Glomerular visceral epithelial cell (primary cell): ENCODE measurements at regions not wholly inside any gene's neighbourhood (a gene's known extent, or its start where the extent isn't known, plus 50 kb on each side); places are given as distances from the start of the nearest gene placed in this dataset.

Source experiments
- DNase-seq: peaks from one replicate; pipeline ENCODE4 v3.0.0-alpha.2; 2016; ENCODE audit errors: extremely low spot score

DNA sequence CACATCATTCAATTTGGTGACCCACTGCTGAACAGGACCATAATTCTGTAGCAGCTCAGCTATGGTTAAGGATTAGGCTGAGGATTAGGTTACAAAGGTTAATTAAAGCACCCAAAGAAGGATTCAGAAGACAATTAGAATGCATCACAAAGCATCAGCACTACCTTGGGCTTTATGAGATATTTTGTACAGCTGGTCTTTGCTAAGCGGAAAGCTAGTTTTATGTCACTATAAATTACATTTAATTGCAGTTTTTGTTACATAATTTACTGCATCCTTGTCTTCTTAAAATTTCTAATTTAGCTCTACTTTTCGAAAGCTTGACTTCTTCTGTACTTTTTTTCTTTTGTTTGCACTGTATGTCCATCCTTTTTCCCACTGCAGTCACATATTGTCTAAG is 711.5 kb downstream of the RPS29 start:
- no peak for DNase-seq

DNA sequence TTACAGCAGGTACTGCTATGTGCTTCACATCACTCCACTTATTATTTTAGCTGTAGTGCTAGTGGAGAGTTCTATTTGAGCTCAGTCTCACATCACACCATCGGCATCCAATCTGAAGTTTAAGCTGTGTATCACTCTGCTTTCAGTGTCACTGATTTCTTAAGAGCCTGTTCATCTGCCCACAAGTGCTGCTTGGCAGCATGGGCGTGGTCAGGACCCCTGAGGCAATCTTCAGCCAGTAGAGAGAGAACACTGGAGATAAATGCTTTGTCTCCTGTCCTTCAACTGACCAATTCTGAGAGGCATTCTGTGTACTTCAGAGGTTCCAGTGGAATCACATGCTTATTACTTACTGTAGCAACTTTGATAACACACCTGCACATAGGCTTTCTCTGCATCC is 728.8 kb downstream of the RPS29 start:
- DNase-seq = no peak

DNA sequence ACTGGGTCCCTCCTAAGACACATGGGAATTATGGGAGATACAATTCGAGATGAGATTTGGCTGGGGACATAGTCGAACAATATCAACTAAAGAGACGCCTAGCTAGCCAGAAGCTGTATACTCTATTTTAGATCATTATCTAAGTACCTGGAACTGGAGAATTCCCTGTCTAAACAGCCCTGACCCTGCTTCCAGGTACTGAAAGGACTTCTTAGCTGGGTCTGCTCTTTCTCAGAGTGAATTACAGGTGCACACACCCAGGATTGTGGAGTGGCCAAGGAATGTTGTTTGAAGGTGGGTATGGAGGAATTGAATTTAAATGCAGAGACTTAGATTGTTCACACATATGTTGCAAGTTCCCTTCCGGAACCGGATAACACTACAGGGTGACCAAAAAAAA is 733.0 kb downstream of the RPS29 start:
- DNase-seq = no peak

DNA sequence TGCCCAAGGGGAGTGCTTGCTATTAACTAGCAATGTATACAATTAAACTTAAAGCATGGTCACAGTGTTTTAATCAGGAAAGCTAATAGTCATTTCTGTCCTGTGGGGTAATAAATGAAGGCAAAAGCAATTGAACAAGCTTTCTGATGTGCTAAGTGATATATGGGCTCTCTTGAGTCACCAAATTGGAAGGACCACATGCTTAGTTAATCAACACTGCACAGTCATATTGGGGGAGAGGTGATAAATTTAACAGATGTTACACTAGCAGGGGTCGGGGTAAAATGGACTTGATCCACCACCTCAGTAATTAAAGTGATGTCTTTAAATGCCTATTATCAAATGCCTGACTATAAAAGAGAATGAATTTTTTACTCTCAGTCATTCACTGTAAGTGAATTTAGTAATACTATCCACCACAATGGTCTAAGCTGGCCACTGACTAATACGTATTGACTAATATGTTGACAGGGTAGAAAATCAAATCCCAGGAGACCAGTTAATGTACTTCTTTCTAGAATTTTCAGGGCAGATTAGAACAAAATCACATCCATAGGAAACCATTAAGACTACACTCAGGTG is 736.3 kb downstream of the RPS29 start:
- DNase-seq = no peak

DNA sequence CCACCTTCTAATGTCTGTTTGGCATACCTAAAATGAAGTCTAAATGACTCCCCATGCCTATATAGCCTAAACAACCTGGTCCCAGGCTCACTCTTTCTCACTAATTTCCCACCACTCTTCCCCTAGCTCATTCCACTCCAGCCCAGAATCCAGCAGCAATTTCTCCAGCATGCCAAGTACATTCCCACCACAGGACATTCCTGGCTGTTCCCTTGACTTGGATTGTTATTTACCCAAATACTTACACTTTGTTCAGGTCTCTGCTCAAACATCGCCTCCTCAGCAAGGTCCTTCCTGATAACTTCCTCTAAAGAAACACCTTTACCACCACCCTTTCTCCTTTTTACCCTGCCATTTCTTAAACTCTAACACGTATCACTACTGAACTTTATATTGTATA is 743.4 kb downstream of the RPS29 start:
- no peak for DNase-seq

DNA sequence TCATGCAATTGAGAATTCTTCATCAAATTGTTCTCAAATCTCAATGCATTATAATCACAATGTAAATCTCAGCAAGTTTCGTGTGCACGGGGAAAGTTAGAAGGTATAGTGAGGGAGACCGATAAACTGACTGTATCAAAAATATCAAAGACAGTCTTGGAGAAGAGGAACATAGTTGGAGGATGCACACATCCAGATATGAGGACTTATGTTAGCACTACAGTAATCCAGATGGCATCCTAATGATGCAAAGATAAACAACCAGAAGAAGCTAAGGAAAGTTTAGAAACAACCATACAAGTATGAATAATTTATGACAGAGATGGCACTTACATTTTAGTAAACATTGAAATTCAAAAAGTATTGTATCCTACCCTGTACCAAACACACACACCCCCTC is 760.1 kb downstream of the RPS29 start:
- no peak for DNase-seq

DNA sequence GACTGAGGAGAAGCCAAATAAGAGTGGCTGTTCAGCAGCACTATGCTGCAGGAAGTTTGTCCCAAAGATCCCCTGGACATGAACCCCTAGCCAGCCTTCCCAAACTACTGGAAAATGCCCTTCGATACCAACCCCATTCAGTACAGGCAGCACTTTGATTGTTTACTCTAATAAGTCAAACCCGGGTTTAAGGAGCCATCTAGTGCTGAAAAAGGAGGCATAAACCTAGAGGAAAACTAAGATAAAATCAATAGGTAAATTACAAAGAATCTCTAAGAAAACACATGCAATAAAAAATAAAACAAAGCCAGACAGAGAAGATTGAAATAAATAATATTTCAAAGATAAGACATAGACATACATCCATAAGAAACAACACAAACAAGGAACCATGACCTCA is 771.6 kb downstream of the RPS29 start:
- no peak for DNase-seq

DNA sequence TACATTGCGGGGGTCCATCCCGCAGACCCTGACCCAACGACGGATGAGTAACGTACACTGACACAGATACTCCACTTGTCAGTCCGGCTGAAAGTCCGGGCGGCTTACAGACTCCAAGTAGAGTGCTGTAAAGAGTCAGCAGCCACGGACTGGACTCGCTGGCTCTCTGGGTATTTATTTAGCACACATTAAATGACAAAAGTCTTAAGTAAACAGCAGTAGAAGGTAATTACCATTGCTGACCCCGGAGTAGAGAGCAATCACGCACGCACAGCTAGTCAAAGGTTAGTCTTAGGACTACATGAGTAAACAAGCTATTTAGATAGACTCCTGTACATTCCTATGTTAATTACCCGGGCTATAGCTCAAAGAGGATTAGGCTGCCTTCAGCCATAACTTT is 780.9 kb downstream of the RPS29 start:
- DNase-seq = no peak

DNA sequence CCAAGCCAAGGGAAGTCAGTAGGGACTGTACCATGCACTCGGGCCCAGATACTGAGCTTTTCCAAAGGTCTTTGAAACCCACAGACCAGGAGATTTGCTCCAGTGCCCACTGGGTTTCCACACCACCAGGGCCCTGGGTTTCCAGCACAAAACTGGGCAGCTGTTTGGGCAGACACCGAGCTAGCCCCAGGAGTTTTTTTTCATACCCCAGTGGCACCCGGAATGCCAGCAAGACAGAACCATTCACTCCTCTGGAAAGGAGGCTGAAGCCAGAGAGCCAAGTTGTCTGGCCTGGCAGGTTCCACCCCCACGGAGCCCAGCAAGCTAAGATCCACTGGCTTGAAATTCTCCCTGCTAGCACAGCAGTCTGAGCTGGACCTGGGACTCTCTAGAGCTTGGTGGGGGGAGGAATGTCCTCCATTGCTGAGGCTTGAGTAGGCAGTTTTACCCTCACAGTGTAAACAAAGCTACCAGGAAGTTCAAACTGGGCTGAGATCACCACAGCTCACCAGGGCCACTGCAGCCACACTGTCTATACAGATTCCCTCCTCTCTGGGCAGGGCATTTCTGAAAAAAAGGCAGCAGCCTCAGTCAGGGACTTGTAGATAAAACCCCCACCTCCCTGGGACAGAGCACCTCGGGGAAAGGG is 793.7 kb downstream of the RPS29 start:
- DNase-seq = peak; percentile 5

DNA sequence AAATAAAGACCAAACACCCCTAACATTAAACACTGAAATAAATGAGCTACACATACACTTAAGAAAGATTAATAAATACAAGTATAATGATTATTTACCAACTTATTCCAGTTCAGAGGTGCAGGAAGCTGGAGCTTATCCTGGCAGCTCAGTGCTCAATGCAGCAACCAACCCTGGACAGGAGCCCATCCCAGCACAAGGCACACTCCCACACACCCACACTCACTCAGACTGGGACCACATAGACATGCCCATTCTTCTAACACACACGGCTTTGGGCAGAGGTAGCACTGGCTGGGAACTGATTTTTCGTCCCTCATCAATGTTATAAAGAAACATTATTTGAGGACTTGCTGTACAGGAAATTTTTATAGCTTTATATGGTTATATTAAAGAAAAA is 797.4 kb downstream of the RPS29 start:
- no peak for DNase-seq

DNA sequence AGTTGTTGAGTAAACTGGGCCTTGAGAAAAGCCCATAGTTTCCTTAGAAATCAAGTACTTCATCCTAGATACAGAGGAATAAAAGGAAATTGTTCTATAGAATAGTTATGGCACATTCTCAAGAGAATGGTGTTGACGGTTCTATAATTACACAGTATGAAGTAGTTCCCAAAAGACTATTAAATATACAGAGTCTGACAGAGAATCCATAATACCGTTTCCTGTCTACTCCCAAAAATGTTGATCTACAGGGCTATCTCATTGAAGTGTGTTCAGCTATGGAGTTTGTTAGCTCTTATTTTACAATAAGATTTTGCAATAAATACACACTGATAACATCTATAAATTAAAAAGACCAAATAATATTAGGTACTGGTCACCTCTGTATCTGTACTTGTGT is 799.7 kb downstream of the RPS29 start:
- no peak for DNase-seq

DNA sequence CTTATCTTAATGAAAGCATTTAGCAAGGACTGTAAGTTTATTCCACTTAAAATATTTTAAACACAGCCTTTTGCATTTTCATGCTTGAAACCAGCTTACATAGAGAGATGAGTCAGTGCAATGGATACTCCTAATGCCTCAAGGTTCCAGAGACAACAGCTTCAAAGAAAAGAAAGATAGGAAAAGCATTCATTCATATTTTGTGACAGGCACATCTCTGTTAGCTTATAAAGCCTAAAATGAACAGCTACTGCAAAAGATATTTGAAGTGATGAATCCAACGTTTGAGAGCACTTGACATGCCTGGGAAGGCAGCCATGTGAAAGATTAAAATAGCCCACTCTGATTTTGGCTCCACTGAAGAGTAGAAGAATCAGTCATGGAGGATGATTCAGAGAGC is 814.5 kb downstream of the RPS29 start:
- DNase-seq = no peak

DNA sequence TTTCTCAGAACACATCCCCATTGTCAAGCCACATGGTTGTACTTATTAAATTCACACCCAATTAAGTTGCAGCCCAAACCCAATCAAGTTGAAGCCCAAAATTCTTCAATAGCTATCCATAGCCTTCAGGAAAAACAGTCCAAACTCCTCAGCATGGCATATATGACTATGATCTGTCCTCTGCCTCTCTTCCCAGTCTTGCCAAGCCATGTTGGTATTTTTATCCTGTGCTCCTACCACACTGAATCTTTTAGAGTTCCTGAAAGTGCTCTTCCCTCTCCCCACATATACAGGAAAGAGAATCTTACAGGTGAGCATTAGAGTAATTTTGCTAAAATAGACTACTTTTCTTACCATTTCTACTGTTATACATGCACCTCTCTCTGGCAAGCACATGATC is 834.9 kb downstream of the RPS29 start:
- DNase-seq = no peak

DNA sequence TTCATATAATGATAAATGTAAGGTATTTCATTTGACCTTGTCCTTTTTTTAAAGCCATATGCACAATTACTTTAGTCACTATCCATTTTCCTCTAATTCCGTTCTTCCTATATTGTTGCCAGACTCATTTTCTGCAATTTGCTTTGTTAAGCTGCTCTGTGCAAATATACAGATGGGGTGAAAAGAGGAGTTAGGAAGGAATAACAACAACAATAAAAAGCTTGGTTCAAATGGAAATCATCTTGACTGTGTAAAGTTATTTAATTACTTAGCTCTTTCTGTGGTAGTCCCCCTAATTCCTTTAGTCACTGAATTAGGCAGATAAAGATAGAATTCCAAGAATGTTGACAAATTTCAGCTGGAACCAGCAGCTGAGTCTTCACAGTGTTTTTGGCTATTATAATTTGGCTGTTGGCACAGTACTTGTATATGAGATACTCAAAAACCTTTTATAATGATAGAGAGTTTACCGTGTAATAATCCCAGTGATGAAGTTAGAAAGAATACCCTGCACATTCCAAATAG is 838.0 kb downstream of the RPS29 start:
- DNase-seq = no peak

DNA sequence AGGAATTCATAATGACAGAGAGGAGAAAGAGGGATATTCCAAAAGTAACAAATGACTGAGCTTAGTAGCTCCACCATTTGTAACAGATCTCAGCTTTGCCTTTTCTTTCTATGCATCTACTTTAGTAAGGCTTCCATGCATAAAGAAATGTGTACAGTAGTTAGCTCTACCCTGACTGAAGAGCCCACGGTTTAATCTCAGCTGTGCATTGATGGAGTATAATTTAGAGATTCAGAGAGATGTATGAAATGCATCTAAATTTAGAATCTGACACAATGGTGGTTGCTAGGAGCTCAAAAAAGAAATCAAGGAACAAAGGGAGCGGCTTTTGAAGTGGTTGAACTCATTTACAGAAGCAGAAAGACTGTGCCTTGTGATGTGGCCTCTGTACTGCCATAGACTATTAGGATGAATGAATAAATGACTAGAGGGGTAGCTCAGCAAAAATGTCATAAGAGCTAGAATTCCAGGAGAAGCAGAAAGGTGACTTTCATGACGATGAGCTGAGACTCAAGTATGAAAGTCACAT is 838.6 kb downstream of the RPS29 start:
- DNase-seq = no peak

DNA sequence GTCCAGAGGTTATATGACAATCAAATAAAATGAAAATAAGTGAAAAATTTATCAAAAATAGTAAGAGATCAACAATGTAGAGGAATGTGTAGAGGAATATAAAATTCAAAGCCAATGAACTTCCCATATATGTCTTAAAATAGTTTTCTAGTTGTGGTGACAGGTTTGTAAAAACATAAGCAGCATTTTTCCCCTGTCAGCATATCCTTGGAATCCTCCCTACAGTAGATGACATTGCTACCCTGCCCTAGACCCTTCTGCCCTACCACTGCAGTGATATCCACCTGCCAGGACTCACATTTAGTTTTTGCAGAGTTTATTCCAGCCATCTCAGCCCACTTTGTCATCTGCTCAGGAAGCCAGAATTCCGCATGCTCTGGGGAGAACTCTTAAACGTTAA is 842.0 kb downstream of the RPS29 start:
- no peak for DNase-seq

DNA sequence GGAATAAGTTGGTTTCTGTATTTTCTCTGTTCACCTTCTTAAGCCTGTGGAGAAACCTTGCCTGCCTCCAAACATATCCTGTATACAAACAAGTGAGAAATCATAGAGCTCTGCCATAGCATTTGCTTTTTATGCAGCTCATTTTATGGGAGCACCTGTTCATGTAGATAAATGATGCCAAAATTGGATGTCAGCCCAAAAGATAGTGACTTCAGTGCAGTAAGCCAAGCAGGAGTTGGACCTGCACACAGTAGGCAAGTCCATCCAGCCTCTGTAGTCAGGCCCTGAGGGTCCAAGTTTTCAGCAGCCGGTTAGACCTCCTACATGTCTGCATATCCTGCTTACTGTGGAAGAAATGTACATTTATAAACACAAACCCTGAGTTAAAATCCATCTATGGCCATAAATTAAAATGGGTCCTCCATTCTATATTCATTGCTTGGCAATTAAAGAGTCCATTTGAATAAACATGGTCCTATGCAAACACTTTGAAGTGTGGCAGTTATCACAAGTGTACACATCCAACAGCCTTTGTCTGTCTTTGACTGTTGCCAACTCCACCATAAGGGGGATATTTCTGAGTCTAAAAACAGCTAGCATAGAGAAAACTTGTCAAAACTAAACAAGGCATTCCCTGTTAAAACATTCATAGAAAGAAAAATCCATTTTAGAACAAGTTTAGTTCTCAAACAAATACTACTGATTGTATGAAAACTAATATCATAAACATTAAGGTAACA is 847.8 kb downstream of the RPS29 start:
- DNase-seq = no peak

DNA sequence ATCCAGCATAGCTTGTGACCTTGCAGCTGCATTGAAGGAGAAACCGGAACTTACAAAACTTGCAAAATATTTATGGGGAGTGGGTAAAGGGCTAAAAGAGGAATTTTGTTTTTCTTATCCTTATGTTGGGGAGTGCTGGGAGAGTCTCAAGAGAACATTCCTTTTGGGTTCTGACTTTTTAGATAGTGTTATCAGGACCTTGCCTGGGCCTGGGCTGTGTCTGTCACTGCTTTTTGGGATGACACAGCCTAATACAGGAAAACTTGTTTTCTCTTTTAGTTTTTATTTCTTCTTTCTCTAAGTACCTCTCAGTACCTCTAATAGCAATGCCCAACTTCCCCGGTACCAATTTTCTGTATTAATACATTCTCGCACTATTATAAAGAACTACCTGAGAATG is 850.6 kb downstream of the RPS29 start:
- no peak for DNase-seq

DNA sequence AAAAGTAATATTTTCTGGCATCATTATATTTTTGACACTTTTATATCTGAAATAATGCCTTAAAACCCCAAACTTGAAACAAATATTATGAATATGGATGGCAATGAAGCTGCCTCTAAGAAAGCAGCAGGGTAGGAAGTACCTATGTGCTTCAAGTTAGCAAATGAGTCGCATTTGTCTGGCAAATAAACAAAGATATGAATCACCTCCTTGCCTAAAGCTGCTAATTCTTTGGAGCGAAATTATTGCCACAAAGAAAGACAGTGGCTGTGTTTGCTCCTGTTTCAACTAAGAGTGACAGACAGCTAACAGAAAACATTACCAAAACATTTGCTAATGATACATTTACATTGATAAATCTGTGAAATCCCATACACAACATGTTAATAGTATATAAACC is 854.9 kb downstream of the RPS29 start:
- no peak for DNase-seq

DNA sequence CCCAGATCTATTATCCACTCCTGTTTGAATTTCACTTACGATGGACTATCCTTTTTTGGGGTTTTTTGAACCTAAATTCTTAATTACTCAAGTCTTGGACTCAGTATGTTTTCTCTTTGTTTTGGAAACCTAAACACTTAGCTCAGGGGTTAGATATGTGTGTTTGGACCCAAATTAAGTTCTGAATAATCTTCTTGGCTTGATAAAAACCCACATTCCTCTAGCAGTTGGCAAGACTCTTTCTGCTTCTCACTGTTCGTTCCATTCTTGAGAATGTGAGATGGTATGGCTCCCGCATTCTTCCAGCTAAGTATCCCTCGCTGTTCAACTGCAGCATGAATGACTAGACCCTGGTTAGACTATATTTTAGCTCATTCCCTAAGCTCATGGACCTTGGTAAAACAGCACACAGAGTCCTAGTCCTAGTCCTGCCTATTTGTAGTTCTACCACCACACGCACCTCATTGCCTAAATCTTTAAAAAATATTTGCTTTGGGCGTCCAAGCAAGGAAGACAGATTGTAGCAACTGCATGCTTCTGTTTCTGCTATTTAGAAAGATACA is 860.0 kb downstream of the RPS29 start:
- DNase-seq = peak; percentile 37

DNA sequence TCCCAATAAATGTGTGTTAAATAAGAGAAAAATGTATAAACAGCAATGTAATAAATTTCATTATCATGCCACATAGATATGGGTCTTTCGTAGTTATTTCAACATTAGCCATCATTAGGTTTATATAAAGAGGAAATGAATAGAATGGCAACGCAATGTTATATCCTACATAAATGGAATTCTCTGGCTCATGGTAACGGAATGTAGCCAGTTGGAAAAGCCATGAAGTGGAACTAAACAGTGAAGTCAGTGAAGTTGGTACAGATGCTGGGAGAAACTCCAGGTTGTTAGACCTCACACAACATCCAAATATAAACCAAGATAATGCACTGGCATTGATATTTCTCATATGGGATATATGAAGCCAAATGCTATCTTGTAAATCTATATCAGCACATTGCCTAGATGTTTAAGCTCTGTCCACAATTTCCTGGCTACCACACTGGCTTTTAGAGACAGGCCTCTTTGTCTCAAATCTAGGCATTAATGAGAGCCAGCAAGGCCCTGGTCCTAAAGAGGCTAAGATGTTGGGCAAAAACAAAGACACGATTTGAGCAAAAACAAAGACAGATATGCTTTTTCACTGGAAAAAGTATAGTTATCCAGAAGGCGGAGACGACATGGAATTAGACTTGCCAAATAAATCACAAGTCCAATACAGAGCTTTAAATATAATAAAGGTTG is 861.0 kb downstream of the RPS29 start:
- DNase-seq = peak; percentile 78
